Liver (tissue), 8 donors: ENCODE measurements at regions not wholly inside any gene's neighbourhood (a gene's known extent, or its start where the extent isn't known, plus 50 kb on each side); places are given as distances from the start of the nearest gene placed in this dataset.

Experiments
- DNase-seq: peaks from one replicate; pipeline ENCODE4 v3.0.0-alpha.2; 2017; ENCODE audit warnings: low spot score
- H3K27ac ChIP-seq, 2 donors: one replicate each; pipeline ENCODE4 v1.7.0; 2013; ENCODE audit warnings: inconsistent platforms in 2 of 2, low read length in 2 of 2, control low read depth in 1 of 2, low read depth in 1 of 2, mild to moderate bottlenecking in 1 of 2
- H3K27me3 ChIP-seq, 4 donors: one replicate each; pipeline versions ENCODE4 v1.6.1 to v1.7.0; 2013; ENCODE audit warnings: low read length in 3 of 4, inconsistent platforms in 1 of 4, mild to moderate bottlenecking in 1 of 4, moderate library complexity in 1 of 4; ENCODE audit not compliant: control insufficient read depth in 4 of 4, insufficient read depth in 4 of 4
- H3K36me3 ChIP-seq, 4 donors: one replicate each; pipeline versions ENCODE4 v1.6.1 to v1.7.0; 2013; ENCODE audit warnings: low read length in 3 of 4, mild to moderate bottlenecking in 3 of 4, low read depth in 1 of 4, moderate library complexity in 1 of 4; ENCODE audit not compliant: control insufficient read depth in 4 of 4, insufficient read depth in 3 of 4
- H3K4me1 ChIP-seq, 4 donors: one replicate each; pipeline versions ENCODE4 v1.6.1 to v1.7.0; 2013; ENCODE audit warnings: low read length in 3 of 4, mild to moderate bottlenecking in 3 of 4, moderate library complexity in 1 of 4; ENCODE audit not compliant: control insufficient read depth in 4 of 4, insufficient read depth in 4 of 4
- H3K4me3 ChIP-seq, 3 donors: one replicate each; pipeline versions ENCODE4 v1.6.1 to v1.7.0; 2013; ENCODE audit warnings: low read length in 3 of 3, control low read depth in 1 of 3, low read depth in 1 of 3, mild to moderate bottlenecking in 1 of 3
- H3K9ac ChIP-seq, 2 donors: one replicate each; pipeline ENCODE4 v1.7.0; 2013; ENCODE audit warnings: low read length in 2 of 2, mild to moderate bottlenecking in 2 of 2, moderate library complexity in 2 of 2, control low read depth in 1 of 2, low read depth in 1 of 2
- H3K9me3 ChIP-seq, 4 donors: one replicate each; pipeline versions ENCODE4 v1.6.1 to v1.7.0; 2013; ENCODE audit warnings: low read length in 3 of 4; ENCODE audit not compliant: control insufficient read depth in 4 of 4
- EGR1 ChIP-seq, 2 donors: IDR thresholded peaks; 2 replicates each; pipeline ENCODE4 v1.6.1; 2016 to 2018; ENCODE audit warnings: antibody characterized with exemption in 2 of 2, low read depth in 2 of 2
- FOXA1 ChIP-seq: IDR thresholded peaks from 2 replicates; pipeline ENCODE4 v1.6.1; 2016; ENCODE audit warnings: antibody characterized with exemption
- FOXA2 ChIP-seq: IDR thresholded peaks from 2 replicates; pipeline ENCODE4 v1.6.1; 2016; ENCODE audit warnings: antibody characterized with exemption
- GABPA ChIP-seq, 2 donors: IDR thresholded peaks in 1 of 2; conservative IDR thresholded peaks in 1 of 2; 2 replicates each; pipeline ENCODE4 v1.6.1; 2016; ENCODE audit warnings: antibody characterized with exemption in 2 of 2, mild to moderate bottlenecking in 1 of 2, moderate library complexity in 1 of 2
- HNF4A ChIP-seq, 2 donors: conservative IDR thresholded peaks; 2 replicates each; pipeline ENCODE4 v1.6.1; 2016; ENCODE audit warnings: antibody characterized with exemption in 2 of 2, mild to moderate bottlenecking in 2 of 2
- HNF4G ChIP-seq: IDR thresholded peaks from 2 replicates; pipeline ENCODE4 v1.6.1; 2016; ENCODE audit warnings: antibody characterized with exemption
- JUND ChIP-seq, 2 donors: IDR thresholded peaks; 2 replicates each; pipeline ENCODE4 v1.6.1; 2016; ENCODE audit warnings: antibody characterized with exemption in 2 of 2
- NR2F2 ChIP-seq: IDR thresholded peaks from 2 replicates; pipeline ENCODE4 v1.6.1; 2016; ENCODE audit warnings: antibody characterized with exemption
- RAD21 ChIP-seq, 2 donors: IDR thresholded peaks; 2 replicates each; pipeline ENCODE4 v1.6.1; 2016; ENCODE audit warnings: antibody characterized with exemption in 2 of 2, mild to moderate bottlenecking in 2 of 2
- RXRA ChIP-seq, 2 donors: IDR thresholded peaks; 2 replicates each; pipeline ENCODE4 v1.6.1; 2017 to 2018; ENCODE audit warnings: antibody characterized with exemption in 2 of 2, mild to moderate bottlenecking in 1 of 2
- SP1 ChIP-seq: IDR thresholded peaks from 2 replicates; pipeline ENCODE4 v1.6.1; 2018; ENCODE audit warnings: antibody characterized with exemption, mild to moderate bottlenecking
- TAF1 ChIP-seq: conservative IDR thresholded peaks from 2 replicates; pipeline ENCODE4 v1.6.1; 2016; ENCODE audit warnings: antibody characterized with exemption, mild to moderate bottlenecking
- YY1 ChIP-seq: IDR thresholded peaks from 2 replicates; pipeline ENCODE4 v1.6.1; 2016; ENCODE audit warnings: antibody characterized with exemption, mild to moderate bottlenecking
- WGBS: extraction: QIAGEN DNeasy Blood & Tissue Kit; methylation state at CpG from one replicate; pipeline ENCODE4 v1.1.7; 2013; 5-methylcytosine and 5-hydroxymethylcytosine counted together
- TF ChIP-seq, protein P1 (sequence below): IDR thresholded peaks from 2 replicates; pipeline ENCODE4 v1.6.1; 2016; ENCODE audit warnings: antibody characterized with exemption
- TF ChIP-seq, protein P2 (sequence below): IDR thresholded peaks from 2 replicates; pipeline ENCODE4 v1.6.1; 2016; ENCODE audit warnings: antibody characterized with exemption, mild to moderate bottlenecking
- TF ChIP-seq, protein P3 (sequence below): IDR thresholded peaks from 2 replicates; pipeline ENCODE4 v1.6.1; 2016; ENCODE audit warnings: antibody characterized with exemption
- TF ChIP-seq, protein P4 (sequence below): IDR thresholded peaks from 2 replicates; pipeline ENCODE4 v1.6.1; 2016; ENCODE audit warnings: antibody characterized with exemption
- TF ChIP-seq, protein P5 (sequence below): fragments of 150-350 bp; IDR thresholded peaks from 2 replicates; pipeline ENCODE4 v1.5.1; 2017; ENCODE audit warnings: improper control_type of control experiment, low read depth, low read length; ENCODE audit not compliant: missing input control
- donor health status: healthy.
- donor health status: healthy.
- donor health status: healthy.
- donor health status: healthy.
- donor health status: healthy.

DNA sequence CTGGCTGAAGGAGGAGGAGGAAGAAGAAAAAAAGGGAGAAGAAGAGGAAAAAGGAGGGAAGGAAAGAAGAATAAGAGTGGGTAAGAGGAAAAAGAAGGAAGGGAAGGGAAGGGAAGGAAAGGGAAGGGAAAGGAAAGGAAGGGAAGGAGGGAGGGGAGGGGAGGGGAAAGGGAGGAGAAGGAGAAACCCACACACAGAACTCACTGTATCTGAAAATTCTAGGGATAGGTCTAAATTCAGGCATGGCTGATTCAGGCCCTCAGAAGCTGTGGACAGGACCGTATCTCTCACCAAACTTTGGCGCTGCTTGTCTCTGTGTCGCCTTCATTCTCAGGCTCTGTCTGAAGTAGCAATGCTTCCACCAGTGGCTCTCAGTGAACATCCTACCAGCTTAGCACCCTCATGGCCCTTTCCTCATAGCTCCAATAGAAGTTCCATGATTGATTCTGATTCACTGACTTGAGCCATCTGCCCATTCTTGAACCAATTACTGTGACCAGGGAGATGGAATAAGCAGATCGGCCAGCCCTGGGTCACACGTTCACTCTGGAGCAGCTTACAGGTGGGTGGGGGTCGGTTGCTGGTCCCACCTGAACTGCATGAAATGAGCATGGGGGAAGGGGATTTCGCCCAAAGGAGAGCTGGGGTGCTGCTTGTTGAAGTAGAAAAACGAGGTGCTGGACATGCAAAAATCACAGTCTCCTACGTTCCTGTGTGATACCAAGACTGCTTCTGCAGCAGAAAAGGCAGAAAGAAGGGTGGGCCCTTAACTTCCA, 59.7 kb downstream of the TTC32 start:
- no peak for DNase-seq
- no peak overlapping the region for H3K9ac ChIP-seq
- no peaks in the 10 kb centered on the region for H3K9me3 ChIP-seq
- TF ChIP-seq JUND (IDR thresholded peaks at IDR 0.05): no peak
- TF ChIP-seq, protein P1, sequence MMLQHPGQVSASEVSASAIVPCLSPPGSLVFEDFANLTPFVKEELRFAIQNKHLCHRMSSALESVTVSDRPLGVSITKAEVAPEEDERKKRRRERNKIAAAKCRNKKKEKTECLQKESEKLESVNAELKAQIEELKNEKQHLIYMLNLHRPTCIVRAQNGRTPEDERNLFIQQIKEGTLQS: no peak
- TF ChIP-seq RAD21 (IDR thresholded peaks at IDR 0.05): no peak
- no peak for TF ChIP-seq NR2F2
- no peak for TF ChIP-seq HNF4G
- TF ChIP-seq, protein P2, sequence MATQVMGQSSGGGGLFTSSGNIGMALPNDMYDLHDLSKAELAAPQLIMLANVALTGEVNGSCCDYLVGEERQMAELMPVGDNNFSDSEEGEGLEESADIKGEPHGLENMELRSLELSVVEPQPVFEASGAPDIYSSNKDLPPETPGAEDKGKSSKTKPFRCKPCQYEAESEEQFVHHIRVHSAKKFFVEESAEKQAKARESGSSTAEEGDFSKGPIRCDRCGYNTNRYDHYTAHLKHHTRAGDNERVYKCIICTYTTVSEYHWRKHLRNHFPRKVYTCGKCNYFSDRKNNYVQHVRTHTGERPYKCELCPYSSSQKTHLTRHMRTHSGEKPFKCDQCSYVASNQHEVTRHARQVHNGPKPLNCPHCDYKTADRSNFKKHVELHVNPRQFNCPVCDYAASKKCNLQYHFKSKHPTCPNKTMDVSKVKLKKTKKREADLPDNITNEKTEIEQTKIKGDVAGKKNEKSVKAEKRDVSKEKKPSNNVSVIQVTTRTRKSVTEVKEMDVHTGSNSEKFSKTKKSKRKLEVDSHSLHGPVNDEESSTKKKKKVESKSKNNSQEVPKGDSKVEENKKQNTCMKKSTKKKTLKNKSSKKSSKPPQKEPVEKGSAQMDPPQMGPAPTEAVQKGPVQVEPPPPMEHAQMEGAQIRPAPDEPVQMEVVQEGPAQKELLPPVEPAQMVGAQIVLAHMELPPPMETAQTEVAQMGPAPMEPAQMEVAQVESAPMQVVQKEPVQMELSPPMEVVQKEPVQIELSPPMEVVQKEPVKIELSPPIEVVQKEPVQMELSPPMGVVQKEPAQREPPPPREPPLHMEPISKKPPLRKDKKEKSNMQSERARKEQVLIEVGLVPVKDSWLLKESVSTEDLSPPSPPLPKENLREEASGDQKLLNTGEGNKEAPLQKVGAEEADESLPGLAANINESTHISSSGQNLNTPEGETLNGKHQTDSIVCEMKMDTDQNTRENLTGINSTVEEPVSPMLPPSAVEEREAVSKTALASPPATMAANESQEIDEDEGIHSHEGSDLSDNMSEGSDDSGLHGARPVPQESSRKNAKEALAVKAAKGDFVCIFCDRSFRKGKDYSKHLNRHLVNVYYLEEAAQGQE: no peak
- TF ChIP-seq FOXA1: no peak
- TF ChIP-seq, protein P3, sequence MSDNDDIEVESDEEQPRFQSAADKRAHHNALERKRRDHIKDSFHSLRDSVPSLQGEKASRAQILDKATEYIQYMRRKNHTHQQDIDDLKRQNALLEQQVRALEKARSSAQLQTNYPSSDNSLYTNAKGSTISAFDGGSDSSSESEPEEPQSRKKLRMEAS: no peak
- TF ChIP-seq HNF4A (conservative IDR thresholded peaks at IDR 0.05): no peak
- TF ChIP-seq, protein P4, sequence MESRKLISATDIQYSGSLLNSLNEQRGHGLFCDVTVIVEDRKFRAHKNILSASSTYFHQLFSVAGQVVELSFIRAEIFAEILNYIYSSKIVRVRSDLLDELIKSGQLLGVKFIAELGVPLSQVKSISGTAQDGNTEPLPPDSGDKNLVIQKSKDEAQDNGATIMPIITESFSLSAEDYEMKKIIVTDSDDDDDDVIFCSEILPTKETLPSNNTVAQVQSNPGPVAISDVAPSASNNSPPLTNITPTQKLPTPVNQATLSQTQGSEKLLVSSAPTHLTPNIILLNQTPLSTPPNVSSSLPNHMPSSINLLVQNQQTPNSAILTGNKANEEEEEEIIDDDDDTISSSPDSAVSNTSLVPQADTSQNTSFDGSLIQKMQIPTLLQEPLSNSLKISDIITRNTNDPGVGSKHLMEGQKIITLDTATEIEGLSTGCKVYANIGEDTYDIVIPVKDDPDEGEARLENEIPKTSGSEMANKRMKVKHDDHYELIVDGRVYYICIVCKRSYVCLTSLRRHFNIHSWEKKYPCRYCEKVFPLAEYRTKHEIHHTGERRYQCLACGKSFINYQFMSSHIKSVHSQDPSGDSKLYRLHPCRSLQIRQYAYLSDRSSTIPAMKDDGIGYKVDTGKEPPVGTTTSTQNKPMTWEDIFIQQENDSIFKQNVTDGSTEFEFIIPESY: no peak
- TF ChIP-seq TAF1: no peak
- TF ChIP-seq GABPA (IDR thresholded peaks at IDR 0.05 in 1 of 2, conservative IDR thresholded peaks at IDR 0.05 in 1 of 2): no peak
- no peak for TF ChIP-seq SP1
- no peak for TF ChIP-seq EGR1 (IDR thresholded peaks at IDR 0.05; ENCODE audit: low read depth in 2 of 2)
- TF ChIP-seq, protein P5, sequence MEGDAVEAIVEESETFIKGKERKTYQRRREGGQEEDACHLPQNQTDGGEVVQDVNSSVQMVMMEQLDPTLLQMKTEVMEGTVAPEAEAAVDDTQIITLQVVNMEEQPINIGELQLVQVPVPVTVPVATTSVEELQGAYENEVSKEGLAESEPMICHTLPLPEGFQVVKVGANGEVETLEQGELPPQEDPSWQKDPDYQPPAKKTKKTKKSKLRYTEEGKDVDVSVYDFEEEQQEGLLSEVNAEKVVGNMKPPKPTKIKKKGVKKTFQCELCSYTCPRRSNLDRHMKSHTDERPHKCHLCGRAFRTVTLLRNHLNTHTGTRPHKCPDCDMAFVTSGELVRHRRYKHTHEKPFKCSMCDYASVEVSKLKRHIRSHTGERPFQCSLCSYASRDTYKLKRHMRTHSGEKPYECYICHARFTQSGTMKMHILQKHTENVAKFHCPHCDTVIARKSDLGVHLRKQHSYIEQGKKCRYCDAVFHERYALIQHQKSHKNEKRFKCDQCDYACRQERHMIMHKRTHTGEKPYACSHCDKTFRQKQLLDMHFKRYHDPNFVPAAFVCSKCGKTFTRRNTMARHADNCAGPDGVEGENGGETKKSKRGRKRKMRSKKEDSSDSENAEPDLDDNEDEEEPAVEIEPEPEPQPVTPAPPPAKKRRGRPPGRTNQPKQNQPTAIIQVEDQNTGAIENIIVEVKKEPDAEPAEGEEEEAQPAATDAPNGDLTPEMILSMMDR: no peak
- TF ChIP-seq FOXA2: no peak
- TF ChIP-seq YY1: no peak
- TF ChIP-seq RXRA (IDR thresholded peaks at IDR 0.05): no peak
- 87% methylated on average over 9 of the region's 9 CpGs for WGBS
- no peak overlapping the region for H3K4me3 ChIP-seq
- H3K27ac ChIP-seq: no peak overlapping the region
- no peaks in the 10 kb centered on the region for H3K36me3 ChIP-seq
- H3K27me3 ChIP-seq: no peaks in the 10 kb centered on the region
- H3K4me1 ChIP-seq: no peaks in the 10 kb centered on the region
